ENCODE measurements at regions not wholly inside any gene's neighbourhood (a gene's known extent, or its start where the extent isn't known, plus 50 kb on each side); places are given as distances from the start of the nearest gene placed in this dataset.

- H3K4me3 ChIP-seq (ENCODE audit: low read depth, low read length), result no peak overlapping the region
- H3K9me3 ChIP-seq (ENCODE audit: severe bottlenecking), result no peaks in the 10 kb centered on the region
- no peak overlapping the region for H3K27ac ChIP-seq
- no peaks in the 10 kb centered on the region for H3K36me3 ChIP-seq
- no peak for DNase-seq
- no peak for TF ChIP-seq CTCF (IDR thresholded peaks at IDR 0.05; ENCODE audit: low read depth, low read length)
- H3K27me3 ChIP-seq (ENCODE audit: insufficient read depth, low read depth, severe bottlenecking), result no peaks in the 10 kb centered on the region
These were observed 95.8 kb upstream of the KIT start for GRCh38 chr4:54561940-54562339.

GRCh38 chr4:54566608-54567007 lies 91.1 kb upstream of the KIT start:
- no peak for TF ChIP-seq CTCF (IDR thresholded peaks at IDR 0.05; ENCODE audit: low read depth, low read length)
- Histone ChIP-seq H3K4me3 (ENCODE audit: low read depth, low read length) (no peak overlapping the region), H3K27me3 (ENCODE audit: insufficient read depth, low read depth, severe bottlenecking) (no peaks in the 10 kb centered on the region), H3K27ac (no peak overlapping the region), H3K9me3 (ENCODE audit: severe bottlenecking) (no peaks in the 10 kb centered on the region), H3K36me3 (no peaks in the 10 kb centered on the region)
- DNase-seq, result peak; percentile 31

GRCh38 chr4:54567327-54567726 lies 90.4 kb upstream of the KIT start:
- Histone ChIP-seq H3K27me3 (ENCODE audit: insufficient read depth, low read depth, severe bottlenecking) (no peaks in the 10 kb centered on the region), H3K4me3 (ENCODE audit: low read depth, low read length) (no peak overlapping the region), H3K27ac (no peak overlapping the region), H3K36me3 (no peaks in the 10 kb centered on the region), H3K9me3 (ENCODE audit: severe bottlenecking) (no peaks in the 10 kb centered on the region)
- no peak for DNase-seq
- no peak for TF ChIP-seq CTCF (IDR thresholded peaks at IDR 0.05; ENCODE audit: low read depth, low read length)

- H3K9me3 ChIP-seq (ENCODE audit: severe bottlenecking), result no peaks in the 10 kb centered on the region
- no peaks in the 10 kb centered on the region for H3K27me3 ChIP-seq (ENCODE audit: insufficient read depth, low read depth, severe bottlenecking)
- H3K36me3 ChIP-seq, result no peaks in the 10 kb centered on the region
- no peak for TF ChIP-seq CTCF (IDR thresholded peaks at IDR 0.05; ENCODE audit: low read depth, low read length)
- no peak for DNase-seq
- no peak overlapping the region for H3K4me3 ChIP-seq (ENCODE audit: low read depth, low read length)
- no peak overlapping the region for H3K27ac ChIP-seq
These were observed 89.6 kb upstream of the KIT start for GRCh38 chr4:54568184-54568583.

GRCh38 chr4:54570822-54571221 lies 86.9 kb upstream of the KIT start:
- Histone ChIP-seq H3K27ac (no peak overlapping the region), H3K4me3 (ENCODE audit: low read depth, low read length) (no peak overlapping the region)
- no peak for TF ChIP-seq CTCF (IDR thresholded peaks at IDR 0.05; ENCODE audit: low read depth, low read length)

GRCh38 chr4:54571293-54572151 lies 86.2 kb upstream of the KIT start:
- DNase-seq, result no peak
- Histone ChIP-seq H3K9me3 (ENCODE audit: severe bottlenecking) (no peaks in the 10 kb centered on the region), H3K27ac (no peak overlapping the region), H3K27me3 (ENCODE audit: insufficient read depth, low read depth, severe bottlenecking) (no peaks in the 10 kb centered on the region), H3K4me3 (ENCODE audit: low read depth, low read length) (no peak overlapping the region), H3K36me3 (no peaks in the 10 kb centered on the region)
- no peak for TF ChIP-seq CTCF (IDR thresholded peaks at IDR 0.05; ENCODE audit: low read depth, low read length)

More at GRCh38 chr4:54570822-54571221, 86.9 kb upstream of the KIT start:
- Histone ChIP-seq H3K27me3 (ENCODE audit: insufficient read depth, low read depth, severe bottlenecking) (no peaks in the 10 kb centered on the region), H3K36me3 (no peaks in the 10 kb centered on the region), H3K9me3 (ENCODE audit: severe bottlenecking) (no peaks in the 10 kb centered on the region)
- no peak for DNase-seq
